Caco-2 (cell line): ENCODE measurements at regions not wholly inside any gene's neighbourhood (a gene's known extent, or its start where the extent isn't known, plus 50 kb on each side); places are given as distances from the start of the nearest gene placed in this dataset.
"Not testable (repeated sequence)": the region's sequence is repeated elsewhere in the genome, so short reads cannot be mapped to it uniquely, and the experiment has no call there.

ENCODE experiments used
- BruUV-seq: library from RNA; stranded (reverse); fragments of 400-500 nt; replicated peaks from 2 replicates; lab custom pipeline; 2021; lab: Mats Ljungman, UMichigan
- CTCF ChIA-PET: fragments of 300-600 bp; sonication (Branson Sonifier 250); formaldehyde crosslinking; loops from one replicate; lab custom pipeline; 2022; ENCODE audit warnings: antibody characterized with exemption; lab: Charles Lee
- POLR2A ChIA-PET: fragments of 300-600 bp; sonication (Branson Sonifier 250); formaldehyde crosslinking; loops from one replicate; lab custom pipeline; 2022; ENCODE audit warnings: antibody characterized with exemption; lab: Charles Lee
- DNase-seq, 2 experiments: peaks; one replicate each; pipeline versions ENCODE4 v3.0.0 to v3.0.0-alpha.2; 2020 to 2022
- H3K27me3 ChIP-seq: replicated peaks from 2 replicates; pipeline ENCODE4 v1.6.0; 2011; ENCODE audit warnings: low read length; ENCODE audit not compliant: control insufficient read depth, insufficient read depth
- H3K36me3 ChIP-seq: 2 replicates; pipeline ENCODE4 v1.5.1; 2011; ENCODE audit warnings: low read length; ENCODE audit not compliant: control insufficient read depth, insufficient read depth
- H3K4me1 ChIP-seq: fragments of 250-450 bp; sonication (Bioruptor Pico); 2 replicates; pipeline ENCODE4 v1.5.1; 2020; ENCODE audit warnings: mild to moderate bottlenecking
- H3K4me3 ChIP-seq: 2 replicates; pipeline ENCODE4 v1.5.1; 2011; ENCODE audit warnings: low read depth, mild to moderate bottlenecking, control low read depth, low read length
- H3K9me3 ChIP-seq: fragments of 250-450 bp; sonication (Bioruptor Pico); 2 replicates; pipeline ENCODE4 v1.5.1; 2020; ENCODE audit warnings: mild to moderate bottlenecking, moderate library complexity
- H3K27ac Mint-ChIP-seq: one replicate; pipeline ENCODE4 v1.8.0; 2022; ENCODE audit warnings: mixed read lengths; ENCODE audit not compliant: unreplicated experiment
- H3K27me3 Mint-ChIP-seq: one replicate; pipeline ENCODE4 v1.8.0; 2022; ENCODE audit warnings: mixed read lengths; ENCODE audit not compliant: insufficient read depth, unreplicated experiment
- H3K36me3 Mint-ChIP-seq: one replicate; pipeline ENCODE4 v1.8.0; 2022; ENCODE audit warnings: mild to moderate bottlenecking, mixed read lengths; ENCODE audit not compliant: insufficient read depth, unreplicated experiment
- H3K4me1 Mint-ChIP-seq: one replicate; pipeline ENCODE4 v1.8.0; 2022; ENCODE audit warnings: low read depth, mixed read lengths; ENCODE audit not compliant: unreplicated experiment
- H3K4me3 Mint-ChIP-seq: one replicate; pipeline ENCODE4 v1.8.0; 2022; ENCODE audit warnings: mild to moderate bottlenecking, moderate library complexity, mixed read lengths; ENCODE audit not compliant: unreplicated experiment
- H3K9me3 Mint-ChIP-seq: one replicate; pipeline ENCODE4 v1.8.0; 2022; ENCODE audit warnings: mixed read lengths; ENCODE audit not compliant: unreplicated experiment
- CTCF ChIP-seq, 2 experiments: fragments of 200-600 bp in 1 of 2; IDR thresholded peaks; 1 replicate in 1 of 2; 2 replicates in 1 of 2; pipeline versions ENCODE4 v1.5.1 to v1.8.0; 2011 to 2022; ENCODE audit warnings: antibody characterized with exemption in 1 of 2, control low read depth in 1 of 2, inconsistent platforms in 1 of 2, low read depth in 1 of 2, low read length in 1 of 2, mild to moderate bottlenecking in 1 of 2, moderate library complexity in 1 of 2; ENCODE audit not compliant: insufficient read depth in 1 of 2, severe bottlenecking in 1 of 2, unreplicated experiment in 1 of 2
- intact Hi-C: fragments of 100-400 bp; cut with micrococcal nuclease; formaldehyde crosslinking; loops from one replicate; pipeline ENCODE4 v1.10.0; 2022; ENCODE audit not compliant: unreplicated experiment

GRCh38 chr9:126173401-126173800 lies 153.2 kb upstream of the MVB12B start:
- no peak for DNase-seq
- Mint-ChIP-seq H3K36me3 (no peaks in the 10 kb centered on the region), H3K4me1 (no peaks in the 10 kb centered on the region), H3K4me3 (no peak overlapping the region), H3K27me3 (peaks cover 12% of the 10 kb centered on the region), H3K27ac (no peak overlapping the region), H3K9me3 (no peaks in the 10 kb centered on the region)
- BruUV-seq = no TSS peak
- H3K9me3 ChIP-seq = 0 out of 2 replicates have a peak, but pooled peaks cover 4% of the 10 kb centered on the region
- no peaks in the 10 kb centered on the region for H3K4me1 ChIP-seq
- intact Hi-C loops = no loop called here
- TF ChIP-seq CTCF (IDR thresholded peaks at IDR 0.05; ENCODE audit: insufficient read depth in 1 of 2, low read depth in 1 of 2, low read length in 1 of 2, severe bottlenecking in 1 of 2, unreplicated experiment in 1 of 2) = no peak
- POLR2A ChIA-PET = no interaction called here
- CTCF ChIA-PET = no interaction called here
- H3K4me3 ChIP-seq = no peak overlapping the region
- H3K27me3 ChIP-seq = no peaks in the 10 kb centered on the region
- H3K36me3 ChIP-seq = no peaks in the 10 kb centered on the region

- no peak for TF ChIP-seq CTCF (IDR thresholded peaks at IDR 0.05; ENCODE audit: insufficient read depth in 1 of 2, low read depth in 1 of 2, low read length in 1 of 2, severe bottlenecking in 1 of 2, unreplicated experiment in 1 of 2)
- no peak for DNase-seq
- no peaks in the 10 kb centered on the region for H3K36me3 Mint-ChIP-seq
- H3K9me3 Mint-ChIP-seq = no peaks in the 10 kb centered on the region
- CTCF ChIA-PET = no interaction called here
- no TSS peak for BruUV-seq
- Histone ChIP-seq H3K4me3 (no peak overlapping the region), H3K9me3 (0 out of 2 replicates have a peak, but pooled peaks cover 4% of the 10 kb centered on the region), H3K36me3 (no peaks in the 10 kb centered on the region), H3K4me1 (no peaks in the 10 kb centered on the region), H3K27me3 (no peaks in the 10 kb centered on the region)
- no peak overlapping the region for H3K4me3 Mint-ChIP-seq
- no peaks in the 10 kb centered on the region for H3K4me1 Mint-ChIP-seq
- no peak overlapping the region for H3K27ac Mint-ChIP-seq
- intact Hi-C loops = no loop called here
- peaks cover 12% of the 10 kb centered on the region for H3K27me3 Mint-ChIP-seq
- POLR2A ChIA-PET = no interaction called here
These were observed 152.7 kb upstream of the MVB12B start for GRCh38 chr9:126173929-126174328.

- no peaks in the 10 kb centered on the region for H3K4me1 Mint-ChIP-seq
- no peaks in the 10 kb centered on the region for H3K36me3 Mint-ChIP-seq
- H3K27ac Mint-ChIP-seq = no peak overlapping the region
- Histone ChIP-seq H3K27me3 (no peaks in the 10 kb centered on the region; the same call in 1 of the 2 replicates), H3K36me3 (no peaks in the 10 kb centered on the region), H3K4me3 (no peak overlapping the region), H3K9me3 (no peaks in the 10 kb centered on the region; the same call in 1 of the 2 replicates), H3K4me1 (no peaks in the 10 kb centered on the region)
- no peak for TF ChIP-seq CTCF (IDR thresholded peaks at IDR 0.05; ENCODE audit: insufficient read depth in 1 of 2, low read depth in 1 of 2, low read length in 1 of 2, severe bottlenecking in 1 of 2, unreplicated experiment in 1 of 2)
- POLR2A ChIA-PET = no interaction called here
- peaks cover 27% of the 10 kb centered on the region for H3K27me3 Mint-ChIP-seq
- no TSS peak for BruUV-seq
- CTCF ChIA-PET = no interaction called here
- no peak overlapping the region for H3K4me3 Mint-ChIP-seq
- peaks cover 11% of the 10 kb centered on the region for H3K9me3 Mint-ChIP-seq
- DNase-seq = no peak
- intact Hi-C loops = no loop called here
These were observed 143.4 kb upstream of the MVB12B start for GRCh38 chr9:126183266-126183665.

GRCh38 chr9:126190994-126191393 lies 135.6 kb upstream of the MVB12B start:
- DNase-seq, H3K4me1 Mint-ChIP-seq, H3K9me3 ChIP-seq, intact Hi-C loops, H3K27ac Mint-ChIP-seq, H3K36me3 ChIP-seq, H3K4me3 Mint-ChIP-seq, BruUV-seq, H3K4me1 ChIP-seq, H3K27me3 ChIP-seq, H3K36me3 Mint-ChIP-seq, H3K4me3 ChIP-seq, POLR2A ChIA-PET, H3K9me3 Mint-ChIP-seq, H3K27me3 Mint-ChIP-seq, CTCF ChIA-PET: not testable (repeated sequence)
